WI38 (cell line): ENCODE measurements at regions not wholly inside any gene's neighbourhood (a gene's known extent, or its start where the extent isn't known, plus 50 kb on each side); places are given as distances from the start of the nearest gene placed in this dataset.

Source experiments
- H3K4me3 ChIP-seq: 2 replicates; pipeline ENCODE4 v1.5.1; 2011; ENCODE audit warnings: low read depth, mild to moderate bottlenecking, control low read depth, low read length
- TF ChIP-seq, protein P1 (sequence below): IDR thresholded peaks from 2 replicates; pipeline ENCODE4 v1.5.1; 2012; ENCODE audit warnings: low read depth, mild to moderate bottlenecking, control low read depth, low read length

- TF ChIP-seq, protein P1, sequence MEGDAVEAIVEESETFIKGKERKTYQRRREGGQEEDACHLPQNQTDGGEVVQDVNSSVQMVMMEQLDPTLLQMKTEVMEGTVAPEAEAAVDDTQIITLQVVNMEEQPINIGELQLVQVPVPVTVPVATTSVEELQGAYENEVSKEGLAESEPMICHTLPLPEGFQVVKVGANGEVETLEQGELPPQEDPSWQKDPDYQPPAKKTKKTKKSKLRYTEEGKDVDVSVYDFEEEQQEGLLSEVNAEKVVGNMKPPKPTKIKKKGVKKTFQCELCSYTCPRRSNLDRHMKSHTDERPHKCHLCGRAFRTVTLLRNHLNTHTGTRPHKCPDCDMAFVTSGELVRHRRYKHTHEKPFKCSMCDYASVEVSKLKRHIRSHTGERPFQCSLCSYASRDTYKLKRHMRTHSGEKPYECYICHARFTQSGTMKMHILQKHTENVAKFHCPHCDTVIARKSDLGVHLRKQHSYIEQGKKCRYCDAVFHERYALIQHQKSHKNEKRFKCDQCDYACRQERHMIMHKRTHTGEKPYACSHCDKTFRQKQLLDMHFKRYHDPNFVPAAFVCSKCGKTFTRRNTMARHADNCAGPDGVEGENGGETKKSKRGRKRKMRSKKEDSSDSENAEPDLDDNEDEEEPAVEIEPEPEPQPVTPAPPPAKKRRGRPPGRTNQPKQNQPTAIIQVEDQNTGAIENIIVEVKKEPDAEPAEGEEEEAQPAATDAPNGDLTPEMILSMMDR: no peak
- H3K4me3 ChIP-seq: no peak overlapping the region
Observed at GRCh38 chr3:55175423-55175822, 247.6 kb upstream of the LRTM1 start.

DNA sequence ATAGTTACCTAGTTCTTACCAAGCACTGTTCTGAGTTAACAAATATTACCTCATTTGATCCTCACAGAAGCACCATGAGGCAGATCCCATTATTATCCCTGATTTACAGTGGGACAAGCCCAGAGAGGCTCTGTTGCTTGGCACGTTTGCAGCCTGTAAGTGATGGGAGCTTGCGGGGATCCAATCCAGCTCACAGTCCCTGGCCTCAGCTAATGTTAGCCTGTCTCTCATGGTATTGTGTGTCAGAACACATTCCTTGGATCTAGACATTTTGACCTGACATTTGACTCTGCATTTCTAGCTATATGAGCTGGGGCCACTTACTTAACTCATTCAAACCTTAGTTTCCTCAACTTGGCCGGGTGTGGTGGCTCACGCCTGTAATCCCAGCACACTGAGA lies 246.9 kb upstream of the LRTM1 start:
- TF ChIP-seq, protein P1: no peak
- H3K4me3 ChIP-seq: no peak overlapping the region

GRCh38 chr3:55173504-55173903 lies 245.6 kb upstream of the LRTM1 start:
- TF ChIP-seq, protein P1: no peak
- no peak overlapping the region for H3K4me3 ChIP-seq

- H3K4me3 ChIP-seq: no peak overlapping the region
- TF ChIP-seq, protein P1: no peak
Observed at GRCh38 chr3:55172913-55173312, 245.1 kb upstream of the LRTM1 start.

DNA sequence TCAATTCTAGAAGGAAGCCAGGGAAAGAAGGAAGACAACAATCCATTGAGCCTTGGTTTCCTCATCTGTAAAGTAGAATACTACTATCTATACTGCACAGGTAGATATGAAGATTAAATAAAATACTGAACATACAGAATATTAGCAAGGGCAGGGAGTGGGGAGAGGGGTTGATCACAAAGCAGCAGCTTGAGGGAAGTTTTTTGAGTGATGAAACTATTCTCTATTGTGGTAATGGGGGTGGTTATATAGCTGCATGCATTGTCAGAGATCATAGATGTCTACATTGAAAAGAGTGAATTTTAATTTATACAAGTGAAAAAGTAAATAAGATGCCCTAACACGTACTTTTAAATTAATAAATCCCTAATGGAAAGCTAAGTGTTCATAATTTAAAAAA lies 242.6 kb upstream of the LRTM1 start:
- TF ChIP-seq, protein P1: no peak
- no peak overlapping the region for H3K4me3 ChIP-seq

DNA sequence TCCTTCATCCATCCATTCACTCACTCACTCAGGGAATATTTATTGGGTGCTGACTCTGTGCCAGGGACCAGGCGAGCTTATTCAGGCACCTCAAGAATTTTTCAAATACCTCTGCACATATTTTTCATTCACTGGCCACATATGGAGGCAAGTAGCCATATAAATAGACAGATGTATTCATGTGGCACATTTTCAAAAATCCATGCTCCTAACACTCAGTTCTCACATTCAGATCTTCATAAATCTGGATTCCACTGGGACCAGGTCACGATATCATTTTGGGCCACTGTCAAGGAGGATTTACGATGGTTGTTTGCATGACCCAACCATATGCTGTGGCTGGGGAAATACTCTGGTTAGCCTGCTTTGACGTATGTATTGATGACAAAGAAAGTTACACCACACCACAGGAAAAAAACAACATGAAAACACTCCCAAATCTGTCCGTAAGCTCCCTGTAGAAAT lies 241.8 kb upstream of the LRTM1 start:
- H3K4me3 ChIP-seq: no peak overlapping the region
- TF ChIP-seq, protein P1: no peak

- TF ChIP-seq, protein P1: no peak
Observed at GRCh38 chr3:55169161-55169560, 241.3 kb upstream of the LRTM1 start.

More at GRCh38 chr3:55169161-55169560, 241.3 kb upstream of the LRTM1 start:
- no peak overlapping the region for H3K4me3 ChIP-seq
